ENCODE measurements at regions not wholly inside any gene's neighbourhood (a gene's known extent, or its start where the extent isn't known, plus 50 kb on each side); places are given as distances from the start of the nearest gene placed in this dataset.

GRCh38 chr12:38138225-38139221 is 178.1 kb upstream of the ALG10B start:
- peak in 45 of 51 donors; percentile 2 to 88 (median 44) for DNase-seq

GRCh38 chr12:38139456-38139855 is 177.1 kb upstream of the ALG10B start:
- DNase-seq: no peak

DNA sequence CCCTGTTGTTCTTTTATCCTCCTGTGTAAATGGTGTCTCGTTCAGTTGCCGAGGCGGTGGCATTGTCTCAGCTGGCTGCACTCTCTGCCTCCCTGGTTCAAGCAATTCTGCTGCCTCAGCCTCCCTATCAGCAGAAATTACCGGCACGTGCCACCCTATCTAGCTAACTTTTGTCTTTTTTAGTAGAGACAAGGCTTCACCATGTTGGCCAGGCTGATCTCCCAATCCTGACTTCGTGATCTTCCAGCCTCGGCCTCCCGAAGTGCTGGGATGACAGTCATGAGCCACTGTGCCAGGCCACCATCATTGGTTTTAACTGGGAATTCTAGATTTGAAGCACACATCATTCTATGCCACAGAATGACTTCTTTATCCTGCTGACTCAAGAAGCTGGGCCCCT is 175.3 kb upstream of the ALG10B start:
- no peak for DNase-seq

- no peak for DNase-seq
Observed at GRCh38 chr12:38141861-38142260, 174.7 kb upstream of the ALG10B start.

DNA sequence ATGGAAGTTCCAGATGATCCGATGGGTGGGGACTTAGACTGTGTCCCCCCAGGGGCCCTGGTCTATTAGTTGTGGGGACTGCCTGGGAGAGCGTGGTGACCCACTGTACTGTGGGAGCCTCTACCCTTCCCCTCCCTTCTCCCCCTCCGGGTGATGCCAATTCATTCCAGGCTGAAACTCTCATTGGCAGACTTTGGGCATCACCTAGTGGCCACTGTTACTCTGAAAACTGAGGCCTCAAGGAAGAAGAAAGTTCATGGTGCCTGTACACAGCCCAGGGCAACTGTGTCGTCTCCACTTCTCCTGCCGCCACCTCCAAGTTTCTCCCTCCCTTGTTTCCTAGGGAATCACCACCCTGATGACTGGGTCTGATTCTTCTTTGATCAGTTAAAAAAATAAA is 173.6 kb upstream of the ALG10B start:
- DNase-seq: no peak

DNA sequence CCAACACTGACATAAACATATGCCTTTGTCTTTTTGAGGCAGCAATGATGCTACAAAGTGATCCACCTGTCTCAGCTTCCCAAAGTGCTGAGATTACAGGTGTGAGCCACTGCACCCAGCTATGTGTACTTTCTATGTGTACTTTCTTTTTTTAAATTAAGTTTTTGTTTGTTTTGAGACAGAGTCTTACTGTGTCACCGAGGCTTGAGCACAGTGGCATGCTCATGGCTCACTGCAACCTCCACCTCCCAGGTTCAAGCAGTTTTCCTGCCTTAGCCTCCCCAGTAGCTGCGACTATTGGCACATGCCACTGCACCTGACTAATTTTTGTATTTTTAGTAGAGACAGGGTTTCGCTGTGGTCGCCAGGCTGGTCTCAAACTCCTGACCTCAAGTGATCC is 172.5 kb upstream of the ALG10B start:
- DNase-seq: no peak

GRCh38 chr12:38144601-38145436 is 171.8 kb upstream of the ALG10B start:
- peak in 1 of 51 donors; percentile 7 for DNase-seq

DNA sequence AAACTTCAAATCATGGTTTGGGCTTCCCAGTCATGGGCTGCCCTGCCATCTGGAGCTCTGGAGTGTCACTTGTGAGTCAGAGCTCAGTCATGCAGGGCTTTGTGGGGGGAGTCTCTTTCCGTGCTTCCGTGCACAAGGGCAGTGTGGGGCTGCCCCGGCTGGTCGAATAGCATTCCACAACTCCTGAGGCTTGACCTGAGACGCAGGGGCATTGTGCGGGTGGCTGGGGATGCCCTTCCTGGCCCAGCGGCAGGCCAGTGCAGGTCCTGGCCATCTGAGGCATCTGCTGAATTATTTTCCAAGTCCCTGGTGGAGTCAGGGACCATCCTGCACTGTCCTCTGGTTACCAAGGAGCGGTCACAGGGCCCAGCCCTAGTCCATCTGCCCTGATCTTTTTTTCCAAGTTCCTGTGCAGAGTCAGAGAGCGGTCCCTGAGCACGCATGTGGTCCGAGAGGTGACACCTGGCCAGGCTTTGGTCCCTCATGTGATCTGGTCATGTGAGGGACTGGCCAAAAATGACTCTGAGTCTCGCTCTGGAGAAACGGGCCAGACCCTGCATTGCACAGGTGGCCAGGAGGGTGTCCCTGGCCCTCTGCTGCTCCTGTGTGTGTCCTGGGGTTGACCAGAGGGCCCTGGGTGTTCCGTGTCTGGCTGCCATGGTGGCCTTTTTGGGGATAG is 167.0 kb upstream of the ALG10B start:
- DNase-seq: no peak

DNA sequence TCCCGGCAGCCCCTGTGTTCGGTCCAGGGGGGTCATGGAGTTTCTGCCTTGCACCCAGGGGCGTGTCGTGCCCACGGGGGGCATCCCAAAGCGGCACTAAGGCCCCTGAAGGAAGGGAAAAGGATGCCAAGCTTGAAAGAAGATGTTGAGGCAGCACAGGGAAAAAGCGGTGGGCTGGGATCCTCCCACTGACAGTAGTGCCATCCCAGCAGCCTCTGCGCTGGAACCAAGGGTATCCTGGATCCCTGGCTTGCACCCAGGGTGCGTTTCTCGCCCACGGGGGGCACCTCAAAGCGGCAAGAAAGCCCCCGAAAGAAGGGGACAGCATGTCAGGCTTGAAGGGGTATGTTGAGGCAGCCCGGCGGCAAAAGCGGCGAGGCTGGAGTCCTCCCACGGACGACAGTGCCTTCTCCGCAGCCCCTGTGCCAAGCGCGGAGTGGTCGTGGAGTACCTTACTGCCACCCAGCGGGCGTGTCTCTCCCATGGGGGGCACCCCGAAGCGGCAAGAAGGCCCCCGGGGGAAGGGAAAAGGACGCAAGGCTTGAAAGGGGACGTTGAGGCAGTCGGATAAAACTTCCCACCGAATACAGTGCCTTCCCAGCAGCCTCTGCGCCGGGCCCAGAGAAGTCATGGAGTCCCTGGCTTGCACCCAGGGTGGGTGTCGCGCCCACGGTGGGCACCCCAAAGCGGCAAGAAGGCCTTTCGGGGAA is 164.4 kb upstream of the ALG10B start:
- no peak for DNase-seq

GRCh38 chr12:38152816-38153736 is 163.5 kb upstream of the ALG10B start:
- DNase-seq: no peak

GRCh38 chr12:38153737-38154061 is 162.9 kb upstream of the ALG10B start:
- DNase-seq: no peak

DNA sequence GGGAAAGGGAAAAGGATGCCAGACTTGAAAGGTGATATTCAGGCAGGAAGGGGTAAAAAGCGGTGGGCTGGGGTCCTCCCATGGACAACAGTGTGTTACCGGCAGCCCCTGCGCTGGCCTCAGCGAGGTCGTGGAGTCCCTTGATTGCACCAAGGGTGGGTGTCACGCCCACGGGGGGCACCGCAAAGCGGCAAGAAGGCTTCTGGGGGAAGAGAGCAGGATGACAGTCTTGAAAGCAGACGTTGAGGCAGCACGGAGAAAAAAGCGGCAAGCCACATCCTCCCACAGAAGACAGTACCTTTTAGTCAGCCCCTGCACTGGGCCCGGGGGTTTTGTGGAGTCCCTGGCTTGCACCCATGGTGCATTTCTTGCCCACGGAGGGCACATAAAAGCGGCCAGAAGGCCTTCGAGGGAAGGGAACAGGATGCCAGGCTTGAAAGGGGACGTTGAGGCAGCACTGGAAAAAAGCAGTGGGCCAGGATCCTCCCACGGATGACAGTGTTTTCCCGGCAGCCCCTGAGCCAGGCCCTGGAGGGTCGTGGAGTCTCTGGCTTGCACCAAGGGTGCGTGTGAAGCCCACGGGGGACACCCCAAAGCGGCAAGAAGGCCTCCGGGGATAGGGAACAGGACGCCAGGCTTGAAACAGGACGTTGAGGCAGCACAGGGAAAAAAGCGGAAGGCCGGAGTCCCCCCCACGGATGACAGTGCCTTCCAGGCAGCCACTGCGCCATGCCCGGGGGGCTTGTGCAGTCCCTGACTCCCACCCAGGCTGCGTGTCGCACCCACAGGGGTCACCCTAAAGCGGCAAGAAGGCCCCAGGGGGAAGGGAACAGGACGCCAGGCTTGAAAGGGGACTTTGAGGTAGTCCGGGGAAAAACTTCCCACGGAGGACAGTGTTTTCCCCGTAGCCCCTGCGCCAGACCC is 162.2 kb upstream of the ALG10B start:
- no peak for DNase-seq

DNA sequence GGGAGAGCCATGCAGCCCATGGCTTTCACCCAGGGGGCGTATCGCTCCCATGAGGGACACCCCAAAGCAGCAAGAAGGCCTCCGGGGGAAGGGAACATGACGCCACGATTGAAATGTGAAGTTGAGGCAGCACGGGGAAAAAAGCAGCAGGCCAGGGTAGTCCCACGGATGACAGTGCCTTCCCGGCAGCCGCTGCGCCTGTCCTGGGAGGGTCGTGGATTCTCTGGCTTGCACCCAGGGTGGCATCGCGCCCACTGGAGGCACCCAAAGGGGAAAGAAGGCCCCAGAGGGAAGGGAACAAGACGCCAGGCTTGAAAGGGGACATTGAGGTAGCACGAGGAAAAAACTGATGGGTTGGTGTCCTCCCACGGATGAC is 161.6 kb upstream of the ALG10B start:
- no peak for DNase-seq

DNA sequence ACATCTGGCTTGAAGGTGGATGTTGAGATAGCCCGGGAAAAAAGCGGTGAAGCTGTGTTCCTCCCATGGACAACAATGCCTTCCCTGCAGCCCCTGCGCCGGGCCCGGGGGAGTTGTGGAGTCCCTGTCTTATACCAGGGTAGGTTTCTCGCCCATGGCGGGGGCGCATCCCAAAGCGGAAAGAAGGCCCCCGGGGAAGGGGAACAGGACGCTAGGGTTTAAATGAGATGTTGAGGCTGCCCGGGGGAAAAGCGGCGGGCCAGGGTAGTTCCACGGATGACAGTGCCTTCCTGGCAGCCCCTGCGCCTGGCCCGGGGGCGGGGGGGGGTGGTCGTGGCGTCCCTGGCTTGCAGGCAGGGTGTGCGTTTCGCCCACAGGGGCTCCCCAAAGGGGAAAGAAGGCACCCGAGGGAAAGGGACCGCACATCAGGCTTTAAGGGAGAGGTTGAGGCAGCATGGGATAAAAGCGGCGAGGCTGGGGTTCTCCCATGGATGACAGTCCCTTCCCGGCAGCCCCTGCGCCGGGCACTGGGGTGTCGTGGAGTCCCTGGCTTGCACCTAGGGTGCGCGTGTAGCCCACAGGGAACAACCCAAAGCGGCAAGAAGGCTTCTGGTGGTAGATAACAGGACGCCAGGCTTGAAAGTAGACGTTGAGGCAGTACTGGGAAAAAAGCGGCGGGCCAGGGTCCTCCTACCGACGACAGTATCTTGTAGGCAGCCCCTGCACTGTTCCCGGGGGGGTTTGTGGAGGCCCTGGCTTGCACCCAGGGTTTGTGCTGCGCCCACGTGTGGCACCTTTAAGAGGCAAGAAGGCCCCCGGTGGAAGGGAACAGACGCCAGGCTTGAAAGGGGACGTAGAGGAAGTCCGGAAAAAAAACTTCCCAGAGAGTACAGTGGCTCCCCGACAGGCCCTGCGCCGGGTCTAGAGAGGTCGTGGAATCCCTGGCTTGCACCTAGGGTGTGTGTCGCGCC is 160.8 kb upstream of the ALG10B start:
- no peak for DNase-seq

GRCh38 chr12:38156497-38157245 is 159.9 kb upstream of the ALG10B start:
- no peak for DNase-seq

- no peak for DNase-seq
Observed at GRCh38 chr12:38157274-38157932, 159.2 kb upstream of the ALG10B start.
